ENCODE measurements at regions not wholly inside any gene's neighbourhood (a gene's known extent, or its start where the extent isn't known, plus 50 kb on each side); places are given as distances from the start of the nearest gene placed in this dataset.

DNA sequence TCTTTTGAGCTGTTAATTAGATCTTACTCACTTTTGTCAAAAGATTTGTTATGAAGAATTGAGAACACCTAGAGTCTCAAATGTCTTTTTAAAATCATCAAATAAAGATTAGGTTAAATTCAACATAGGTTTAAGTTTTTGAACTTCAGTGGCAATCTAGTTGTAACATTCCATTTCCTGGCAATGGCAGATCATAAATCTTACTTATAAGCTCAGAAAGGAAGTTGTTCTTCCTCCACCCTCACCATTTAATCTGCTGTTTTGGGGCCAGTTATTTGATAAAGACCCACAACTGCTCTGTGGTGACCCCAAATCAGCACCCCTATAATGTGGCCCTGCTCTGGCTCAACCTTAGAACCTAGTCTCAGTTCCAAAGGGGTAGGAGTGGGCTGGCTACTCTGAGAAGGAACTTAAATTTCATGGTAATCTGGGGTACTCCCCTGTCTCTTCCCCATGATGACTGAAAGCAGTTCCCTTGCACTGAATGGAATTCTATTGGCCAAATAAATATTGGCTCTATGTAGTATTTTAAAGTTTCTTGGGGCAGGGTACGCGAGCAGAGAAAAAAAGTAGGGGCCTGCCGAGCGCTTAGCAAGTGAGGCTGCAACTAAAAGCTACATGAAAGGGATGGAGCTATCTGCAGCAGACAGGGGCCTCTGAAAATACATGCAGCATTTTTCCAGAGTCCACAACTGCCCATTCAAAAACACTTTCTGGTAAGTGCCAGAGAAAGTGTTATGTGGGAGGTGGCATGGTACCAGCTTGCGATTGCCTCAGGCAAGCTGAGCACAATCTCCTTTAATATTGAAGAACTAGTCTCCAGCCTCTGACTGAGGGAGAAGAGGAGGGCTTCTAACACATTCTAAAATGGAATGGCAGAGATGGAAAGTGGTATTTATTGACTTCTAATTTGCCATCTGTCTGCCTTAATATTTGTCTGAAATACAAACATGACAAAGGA lies 103.6 kb upstream of the RASGRP1 start:
- DNase-seq (ENCODE audit: low read depth) = no peak
- peaks cover 12% of the 10 kb centered on the region for H3K27me3 Mint-ChIP-seq (ENCODE audit: low read depth, unreplicated experiment)
- TF ChIP-seq, protein P1, sequence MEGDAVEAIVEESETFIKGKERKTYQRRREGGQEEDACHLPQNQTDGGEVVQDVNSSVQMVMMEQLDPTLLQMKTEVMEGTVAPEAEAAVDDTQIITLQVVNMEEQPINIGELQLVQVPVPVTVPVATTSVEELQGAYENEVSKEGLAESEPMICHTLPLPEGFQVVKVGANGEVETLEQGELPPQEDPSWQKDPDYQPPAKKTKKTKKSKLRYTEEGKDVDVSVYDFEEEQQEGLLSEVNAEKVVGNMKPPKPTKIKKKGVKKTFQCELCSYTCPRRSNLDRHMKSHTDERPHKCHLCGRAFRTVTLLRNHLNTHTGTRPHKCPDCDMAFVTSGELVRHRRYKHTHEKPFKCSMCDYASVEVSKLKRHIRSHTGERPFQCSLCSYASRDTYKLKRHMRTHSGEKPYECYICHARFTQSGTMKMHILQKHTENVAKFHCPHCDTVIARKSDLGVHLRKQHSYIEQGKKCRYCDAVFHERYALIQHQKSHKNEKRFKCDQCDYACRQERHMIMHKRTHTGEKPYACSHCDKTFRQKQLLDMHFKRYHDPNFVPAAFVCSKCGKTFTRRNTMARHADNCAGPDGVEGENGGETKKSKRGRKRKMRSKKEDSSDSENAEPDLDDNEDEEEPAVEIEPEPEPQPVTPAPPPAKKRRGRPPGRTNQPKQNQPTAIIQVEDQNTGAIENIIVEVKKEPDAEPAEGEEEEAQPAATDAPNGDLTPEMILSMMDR (IDR thresholded peaks at IDR 0.05; ENCODE audit: insufficient read depth, low read depth, low read length) = no peak
- TF ChIP-seq EZH2 (IDR thresholded peaks at IDR 0.05; ENCODE audit: insufficient read depth, low read length) = no peak
- no peak overlapping the region for H3K9ac ChIP-seq (ENCODE audit: low read length)
- no peak overlapping the region for H3K4me2 ChIP-seq (ENCODE audit: low read length)
- H4K20me1 ChIP-seq (ENCODE audit: insufficient read depth, low read length) = no peaks in the 10 kb centered on the region
- H3K27me3 ChIP-seq (ENCODE audit: insufficient read depth, low read length) = peaks cover 24% of the 10 kb centered on the region
- no peak overlapping the region for H2AFZ ChIP-seq (ENCODE audit: low read depth, low read length)
- H3K4me1 ChIP-seq (ENCODE audit: insufficient read depth, low read length) = no peaks in the 10 kb centered on the region
- no peaks in the 10 kb centered on the region for H3K36me3 ChIP-seq (ENCODE audit: insufficient read depth, low read length)
- no peak overlapping the region for H3K27ac Mint-ChIP-seq (ENCODE audit: unreplicated experiment)
- no peaks in the 10 kb centered on the region for H3K36me3 Mint-ChIP-seq (ENCODE audit: low read depth, unreplicated experiment)
- no peak overlapping the region for H3K4me3 Mint-ChIP-seq (ENCODE audit: unreplicated experiment)
- no peak overlapping the region for H3K4me3 ChIP-seq (ENCODE audit: insufficient read depth, low read depth, low read length)
- FAIRE-seq = no peak
- no peaks in the 10 kb centered on the region for H3K79me2 ChIP-seq (ENCODE audit: insufficient read depth, low read length)
- no peaks in the 10 kb centered on the region for H3K4me1 Mint-ChIP-seq (ENCODE audit: low read depth, unreplicated experiment)
- H3K9me3 ChIP-seq (ENCODE audit: insufficient read depth, low read depth, low read length) = no peaks in the 10 kb centered on the region
- no peaks in the 10 kb centered on the region for H3K9me3 Mint-ChIP-seq (ENCODE audit: unreplicated experiment)
- H3K27ac ChIP-seq (ENCODE audit: low read depth, low read length) = no peak overlapping the region

GRCh38 chr15:38668898-38669391 lies 104.3 kb upstream of the RASGRP1 start:
- Histone ChIP-seq H3K27me3 (ENCODE audit: insufficient read depth, low read length) (peaks cover 26% of the 10 kb centered on the region), H3K36me3 (ENCODE audit: insufficient read depth, low read length) (no peaks in the 10 kb centered on the region), H3K4me2 (ENCODE audit: low read length) (no peak overlapping the region), H3K4me1 (ENCODE audit: insufficient read depth, low read length) (no peaks in the 10 kb centered on the region), H3K9ac (ENCODE audit: low read length) (no peak overlapping the region), H3K79me2 (ENCODE audit: insufficient read depth, low read length) (no peaks in the 10 kb centered on the region), H4K20me1 (ENCODE audit: insufficient read depth, low read length) (no peaks in the 10 kb centered on the region), H3K27ac (ENCODE audit: low read depth, low read length) (no peak overlapping the region), H3K9me3 (ENCODE audit: insufficient read depth, low read depth, low read length) (no peaks in the 10 kb centered on the region), H3K4me3 (ENCODE audit: insufficient read depth, low read depth, low read length) (no peak overlapping the region), H2AFZ (ENCODE audit: low read depth, low read length) (no peak overlapping the region)
- TF ChIP-seq, protein P1 (IDR thresholded peaks at IDR 0.05; ENCODE audit: insufficient read depth, low read depth, low read length) = no peak
- no peak for TF ChIP-seq EZH2 (IDR thresholded peaks at IDR 0.05; ENCODE audit: insufficient read depth, low read length)
- Mint-ChIP-seq H3K36me3 (ENCODE audit: low read depth, unreplicated experiment) (no peaks in the 10 kb centered on the region), H3K4me1 (ENCODE audit: low read depth, unreplicated experiment) (no peaks in the 10 kb centered on the region), H3K9me3 (ENCODE audit: unreplicated experiment) (no peaks in the 10 kb centered on the region), H3K4me3 (ENCODE audit: unreplicated experiment) (no peak overlapping the region), H3K27ac (ENCODE audit: unreplicated experiment) (no peak overlapping the region), H3K27me3 (ENCODE audit: low read depth, unreplicated experiment) (peaks cover 12% of the 10 kb centered on the region)
- FAIRE-seq (no peak), DNase-seq (ENCODE audit: low read depth) (no peak)
